GM18909 (cell line): ENCODE measurements at regions not wholly inside any gene's neighbourhood (a gene's known extent, or its start where the extent isn't known, plus 50 kb on each side); places are given as distances from the start of the nearest gene placed in this dataset.
A peak's percentile ranks its signal among the peaks of the same experiment; 100 is the strongest.
"Not testable (repeated sequence)": the region's sequence is repeated elsewhere in the genome, so short reads cannot be mapped to it uniquely, and the experiment has no call there.

ENCODE experiments used
- ATAC-seq: cut with Tn5 transposase; IDR thresholded peaks from one replicate; pipeline ENCODE4 v1.9.1; 2021; ENCODE audit warnings: mild to moderate bottlenecking; ENCODE audit not compliant: unreplicated experiment, poor library complexity

GRCh38 chr10:2099321-2099720 lies 362.0 kb upstream of the ADARB2 start:
- ATAC-seq, result no peak

GRCh38 chr10:2097937-2098336 lies 360.6 kb upstream of the ADARB2 start:
- ATAC-seq, result no peak

GRCh38 chr10:2094171-2094570 lies 356.8 kb upstream of the ADARB2 start:
- ATAC-seq, result no peak

- no peak for ATAC-seq
These were observed 346.3 kb upstream of the ADARB2 start for GRCh38 chr10:2083591-2083990.

GRCh38 chr10:2081501-2081900 lies 344.2 kb upstream of the ADARB2 start:
- ATAC-seq, result no peak

- peak; percentile 80 for ATAC-seq
These were observed 342.3 kb upstream of the ADARB2 start for GRCh38 chr10:2079603-2080078.

GRCh38 chr10:2077231-2077630 lies 339.9 kb upstream of the ADARB2 start:
- ATAC-seq, result no peak

- no peak for ATAC-seq
These were observed 339.2 kb upstream of the ADARB2 start for GRCh38 chr10:2076528-2076927.

- no peak for ATAC-seq
These were observed 329.7 kb upstream of the ADARB2 start for GRCh38 chr10:2067015-2067414.

- no peak for ATAC-seq
These were observed 317.4 kb upstream of the ADARB2 start for GRCh38 chr10:2054728-2055127.

GRCh38 chr10:2053805-2054204 lies 316.5 kb upstream of the ADARB2 start:
- ATAC-seq, result no peak

GRCh38 chr10:2051108-2051507 lies 313.8 kb upstream of the ADARB2 start:
- ATAC-seq, result no peak

- ATAC-seq, result no peak
These were observed 312.2 kb upstream of the ADARB2 start for GRCh38 chr10:2049560-2049959.

- no peak for ATAC-seq
These were observed 311.1 kb upstream of the ADARB2 start for GRCh38 chr10:2048337-2048973.

GRCh38 chr10:2047679-2048078 lies 310.4 kb upstream of the ADARB2 start:
- no peak for ATAC-seq

GRCh38 chr10:2043379-2043778 lies 306.1 kb upstream of the ADARB2 start:
- no peak for ATAC-seq

GRCh38 chr10:2038036-2038435 lies 300.7 kb upstream of the ADARB2 start:
- ATAC-seq, result no peak

GRCh38 chr10:2037246-2037645 lies 299.9 kb upstream of the ADARB2 start:
- no peak for ATAC-seq

- no peak for ATAC-seq
These were observed 298.9 kb upstream of the ADARB2 start for GRCh38 chr10:2036209-2036608.

GRCh38 chr10:2030046-2030445 lies 292.7 kb upstream of the ADARB2 start:
- no peak for ATAC-seq

GRCh38 chr10:2026936-2027335 lies 289.6 kb upstream of the ADARB2 start:
- no peak for ATAC-seq

- ATAC-seq, result not testable (repeated sequence)
These were observed 287.4 kb upstream of the ADARB2 start for GRCh38 chr10:2024750-2025149.

- ATAC-seq, result no peak
These were observed 286.4 kb upstream of the ADARB2 start for GRCh38 chr10:2023687-2024086.
